ENCODE measurements at regions not wholly inside any gene's neighbourhood (a gene's known extent, or its start where the extent isn't known, plus 50 kb on each side); places are given as distances from the start of the nearest gene placed in this dataset.
"Not testable (repeated sequence)": the region's sequence is repeated elsewhere in the genome, so short reads cannot be mapped to it uniquely, and the experiment has no call there.

- not testable (repeated sequence) for TF ChIP-seq CTCF, POLR2A (IDR thresholded peaks at IDR 0.05)
These were observed 568.7 kb upstream of the PTGER4 start for GRCh38 chr5:40111036-40111435.

Data from uterus (tissue), 2 donors.